ENCODE measurements at regions not wholly inside any gene's neighbourhood (a gene's known extent, or its start where the extent isn't known, plus 50 kb on each side); places are given as distances from the start of the nearest gene placed in this dataset.

DNA sequence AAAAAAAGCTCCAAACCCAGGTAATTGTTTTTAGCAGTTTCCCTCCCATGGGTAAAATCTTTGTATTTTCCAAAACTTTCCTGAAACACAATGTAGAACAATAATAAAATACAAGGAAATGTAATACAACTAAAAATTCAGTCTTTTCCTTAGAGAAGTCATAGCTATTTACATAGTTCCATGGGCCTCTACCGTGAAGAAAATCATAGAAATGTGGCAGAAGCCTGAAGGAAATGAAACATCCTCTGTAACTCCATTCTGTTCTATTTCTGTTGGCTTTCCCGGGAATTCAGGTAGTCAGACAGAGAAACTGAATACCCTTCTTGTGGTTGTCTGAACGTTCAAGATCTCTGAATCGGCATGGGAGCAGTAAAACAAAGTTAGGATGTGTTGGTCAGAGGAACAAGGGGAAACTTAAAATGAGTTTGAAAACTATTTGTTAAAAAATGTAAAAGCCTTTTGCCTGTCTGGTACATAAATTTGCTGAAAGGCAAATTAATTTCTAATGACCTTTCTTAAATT lies 202.4 kb upstream of the ZNF608 start:
- DNase-seq, result no peak
- Mint-ChIP-seq H3K9me3 (no peaks in the 10 kb centered on the region), H3K27me3 (ENCODE audit: low read depth in 3 of 3) (no peaks in the 10 kb centered on the region), H3K36me3 (peaks cover 0 to 5% (median 0%) of the 10 kb centered on the region in 3 donors), H3K4me3 (no peak overlapping the region), H3K4me1 (peaks cover 14 to 24% of the 10 kb centered on the region in 2 donors), H3K27ac (no peak overlapping the region)

DNA sequence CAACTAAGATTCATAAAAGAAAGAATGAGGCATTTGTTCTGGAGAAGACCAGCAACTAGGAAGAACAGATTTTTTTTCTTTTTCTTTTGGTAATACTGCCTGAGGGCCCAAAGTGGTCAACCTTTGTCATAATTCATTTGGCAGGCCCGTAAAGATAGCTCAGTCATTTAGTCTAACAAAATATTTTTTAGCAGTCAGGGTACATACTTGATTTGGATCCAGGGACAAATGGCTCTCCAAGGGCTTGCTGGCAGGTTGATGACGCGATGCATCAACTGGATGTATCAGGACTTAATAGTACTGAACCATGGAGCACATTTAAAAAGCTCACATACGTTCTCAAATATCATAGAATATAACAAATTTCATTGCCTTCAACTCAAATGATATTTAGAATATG lies 203.4 kb upstream of the ZNF608 start:
- Mint-ChIP-seq H3K4me3 (no peak overlapping the region), H3K9me3 (no peaks in the 10 kb centered on the region), H3K27ac (no peak overlapping the region), H3K4me1 (peaks cover 14 to 24% of the 10 kb centered on the region in 2 donors), H3K27me3 (ENCODE audit: low read depth in 3 of 3) (no peaks in the 10 kb centered on the region), H3K36me3 (peaks cover 0 to 5% (median 0%) of the 10 kb centered on the region in 3 donors)
- DNase-seq, result no peak

GRCh38 chr5:124951105-124951504 lies 204.7 kb upstream of the ZNF608 start:
- no peak for DNase-seq
- Mint-ChIP-seq H3K27ac (peak overlapping the region in 3 of 6 donors; percentile 34 to 82 (median 75)), H3K9me3 (no peaks in the 10 kb centered on the region), H3K4me1 (peaks cover 14 to 24% of the 10 kb centered on the region in 2 donors), H3K36me3 (peaks cover 0 to 9% (median 0%) of the 10 kb centered on the region in 3 donors), H3K27me3 (ENCODE audit: low read depth in 3 of 3) (no peaks in the 10 kb centered on the region), H3K4me3 (peak overlapping the region in 1 of 5 donors; percentile 25)

DNA sequence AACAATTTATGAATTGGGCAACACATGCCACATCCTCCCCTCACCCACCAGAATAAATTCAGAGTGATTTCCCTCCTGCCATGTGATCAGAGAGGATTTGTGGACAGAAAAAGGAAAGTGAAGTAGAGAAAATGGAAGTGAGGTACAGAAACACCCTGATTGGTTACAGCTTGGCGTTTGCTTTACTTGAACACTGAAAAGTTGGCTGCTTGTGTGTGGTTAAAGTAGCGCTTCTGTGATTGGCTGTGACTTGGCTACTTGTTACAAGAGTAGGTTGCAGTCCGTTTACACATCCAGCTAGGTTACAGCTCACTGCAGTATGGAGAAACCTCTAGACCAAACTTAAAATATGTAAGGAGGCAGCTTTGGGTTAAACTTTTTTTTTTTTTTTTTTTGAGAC lies 205.2 kb upstream of the ZNF608 start:
- Mint-ChIP-seq H3K27ac (peak overlapping the region; percentile 33 to 83 (median 74)), H3K4me1 (peaks cover 14 to 24% of the 10 kb centered on the region in 2 donors), H3K4me3 (peak overlapping the region; percentile 14 to 68 (median 58)), H3K9me3 (no peaks in the 10 kb centered on the region), H3K36me3 (peaks cover 0 to 9% (median 0%) of the 10 kb centered on the region in 3 donors), H3K27me3 (ENCODE audit: low read depth in 3 of 3) (no peaks in the 10 kb centered on the region)
- peak; percentile 13 to 41 (median 32) for DNase-seq

DNA sequence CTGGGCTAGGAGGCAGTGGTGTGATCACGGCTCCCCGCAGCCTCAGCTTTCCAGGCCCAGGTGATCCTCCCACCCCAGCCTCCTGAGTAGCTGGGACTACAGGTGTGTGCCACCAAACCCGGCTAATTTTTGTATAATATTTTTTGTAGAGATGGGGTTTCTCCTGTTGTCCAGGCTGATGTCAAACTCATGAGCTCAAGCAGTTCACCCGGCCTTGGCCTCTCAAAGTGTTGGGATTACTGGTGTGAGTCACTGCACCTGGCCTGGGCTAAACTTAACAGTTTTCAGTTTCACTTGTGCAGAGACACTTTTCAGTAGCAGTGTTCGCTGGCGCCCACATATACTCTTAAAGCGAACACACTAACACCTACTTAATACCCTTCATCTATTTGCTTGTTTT lies 205.6 kb upstream of the ZNF608 start:
- Mint-ChIP-seq H3K4me1 (peaks cover 14 to 26% of the 10 kb centered on the region in 2 donors), H3K9me3 (no peaks in the 10 kb centered on the region), H3K4me3 (peak overlapping the region in 4 of 5 donors; percentile 6 to 68 (median 38)), H3K36me3 (peaks cover 0 to 9% (median 0%) of the 10 kb centered on the region in 3 donors), H3K27me3 (ENCODE audit: low read depth in 3 of 3) (no peaks in the 10 kb centered on the region), H3K27ac (peak overlapping the region in 3 of 6 donors; percentile 27 to 75 (median 46))
- peak; percentile 22 to 34 (median 27) for DNase-seq

DNA sequence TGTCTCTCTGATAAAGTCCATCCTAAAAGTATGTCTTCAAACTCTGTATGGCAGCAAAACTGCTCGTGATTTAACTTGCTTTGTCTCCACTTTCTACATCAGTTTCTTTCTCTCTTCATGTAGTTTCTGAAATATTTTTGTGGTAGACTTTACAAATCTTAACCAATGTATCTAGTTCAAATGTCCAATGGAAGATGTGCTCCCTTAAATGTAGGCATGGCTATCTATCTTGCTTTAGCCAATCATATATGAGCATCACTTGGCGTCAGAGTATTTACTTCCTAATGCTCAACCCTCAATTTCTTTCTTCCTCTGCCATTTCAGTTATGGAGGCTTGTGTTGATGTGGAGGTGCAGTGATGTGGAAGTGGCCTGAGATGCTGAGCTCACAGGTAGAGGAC lies 206.1 kb upstream of the ZNF608 start:
- Mint-ChIP-seq H3K27me3 (ENCODE audit: low read depth in 3 of 3) (no peaks in the 10 kb centered on the region), H3K9me3 (no peaks in the 10 kb centered on the region), H3K36me3 (peaks cover 0 to 5% (median 0%) of the 10 kb centered on the region in 3 donors), H3K4me1 (peaks cover 14 to 31% of the 10 kb centered on the region in 2 donors), H3K27ac (peak overlapping the region in 5 of 6 donors; percentile 29 to 75 (median 69)), H3K4me3 (peak overlapping the region in 2 of 5 donors; percentile 38 to 47)
- no peak for DNase-seq

- H3K4me3 Mint-ChIP-seq, result no peak overlapping the region
- no peaks in the 10 kb centered on the region for H3K9me3 Mint-ChIP-seq
- peaks cover 14 to 31% of the 10 kb centered on the region in 2 donors for H3K4me1 Mint-ChIP-seq
- no peak overlapping the region for H3K27ac Mint-ChIP-seq
- DNase-seq, result no peak
- H3K36me3 Mint-ChIP-seq, result peaks cover 0 to 4% (median 0%) of the 10 kb centered on the region in 3 donors
- H3K27me3 Mint-ChIP-seq (ENCODE audit: low read depth in 3 of 3), result peaks cover 0 to 2% (median 0%) of the 10 kb centered on the region in 3 donors
These were observed 208.3 kb upstream of the ZNF608 start for GRCh38 chr5:124954784-124955183.

- no peak for DNase-seq
- H3K9me3 Mint-ChIP-seq, result no peaks in the 10 kb centered on the region
- peaks cover 0 to 8% (median 0%) of the 10 kb centered on the region in 3 donors for H3K36me3 Mint-ChIP-seq
- H3K4me1 Mint-ChIP-seq, result peaks cover 7 to 34% of the 10 kb centered on the region in 2 donors
- H3K27ac Mint-ChIP-seq, result no peak overlapping the region
- H3K27me3 Mint-ChIP-seq (ENCODE audit: low read depth in 3 of 3), result peaks cover 0 to 2% (median 0%) of the 10 kb centered on the region in 3 donors
- no peak overlapping the region for H3K4me3 Mint-ChIP-seq
These were observed 210.1 kb upstream of the ZNF608 start for GRCh38 chr5:124956471-124957029.

DNA sequence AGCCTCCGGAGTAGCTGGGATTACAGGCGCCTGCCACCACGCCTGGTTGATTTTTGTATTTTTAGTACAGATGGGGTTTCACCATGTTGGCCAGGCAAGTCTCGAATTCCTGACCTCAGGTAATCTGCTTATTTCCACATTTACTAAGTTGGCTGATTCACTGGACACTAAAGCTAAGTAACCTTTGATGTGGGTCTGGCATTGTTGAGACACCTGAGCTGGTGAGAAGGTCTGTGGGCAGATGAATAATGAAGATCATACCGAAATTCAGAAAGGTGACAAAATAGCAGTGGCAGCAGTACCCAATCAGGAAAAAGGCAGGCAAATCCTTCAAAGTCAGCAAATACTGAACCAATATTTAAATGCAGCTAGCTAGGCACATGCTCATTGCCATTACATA lies 210.6 kb upstream of the ZNF608 start:
- Mint-ChIP-seq H3K27ac (no peak overlapping the region), H3K27me3 (ENCODE audit: low read depth in 3 of 3) (peaks cover 0 to 2% (median 0%) of the 10 kb centered on the region in 3 donors), H3K4me1 (peaks cover 4 to 31% of the 10 kb centered on the region in 2 donors), H3K36me3 (peaks cover 0 to 8% (median 0%) of the 10 kb centered on the region in 3 donors), H3K4me3 (no peak overlapping the region), H3K9me3 (no peaks in the 10 kb centered on the region)
- no peak for DNase-seq

DNA sequence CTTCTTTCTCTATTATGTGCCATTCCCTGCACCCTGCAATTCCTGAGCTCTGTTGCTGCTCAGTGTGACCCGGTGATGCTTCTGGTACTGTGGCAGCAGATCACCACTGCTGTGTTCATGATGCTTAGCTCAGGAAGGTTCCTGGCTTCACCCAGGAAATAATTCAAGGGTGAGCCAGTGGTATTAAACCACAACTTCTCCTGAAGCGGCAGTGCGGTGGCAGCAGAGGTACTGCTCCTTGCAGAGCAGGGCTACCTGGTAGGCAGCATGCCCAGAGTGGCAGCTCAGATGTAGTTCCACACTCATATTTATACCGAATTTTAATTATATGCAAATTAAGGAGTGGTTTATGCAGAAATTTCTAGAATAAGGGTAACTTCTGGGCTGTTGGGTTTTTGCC lies 213.8 kb upstream of the ZNF608 start:
- Mint-ChIP-seq H3K27ac (no peak overlapping the region), H3K4me1 (peaks cover 11 to 34% of the 10 kb centered on the region in 2 donors), H3K4me3 (no peak overlapping the region), H3K9me3 (no peaks in the 10 kb centered on the region), H3K27me3 (ENCODE audit: low read depth in 3 of 3) (peaks cover 0 to 3% (median 2%) of the 10 kb centered on the region in 3 donors), H3K36me3 (peaks cover 0 to 8% (median 0%) of the 10 kb centered on the region in 3 donors)
- no peak for DNase-seq

GRCh38 chr5:124961521-124961920 lies 215.1 kb upstream of the ZNF608 start:
- no peaks in the 10 kb centered on the region for H3K9me3 Mint-ChIP-seq
- DNase-seq, result no peak
- H3K27ac Mint-ChIP-seq, result no peak overlapping the region
- H3K4me3 Mint-ChIP-seq, result no peak overlapping the region
- peaks cover 11 to 34% of the 10 kb centered on the region in 2 donors for H3K4me1 Mint-ChIP-seq
- peaks cover 0 to 3% (median 2%) of the 10 kb centered on the region in 3 donors for H3K27me3 Mint-ChIP-seq (ENCODE audit: low read depth in 3 of 3)
- peaks cover 0 to 4% (median 0%) of the 10 kb centered on the region in 3 donors for H3K36me3 Mint-ChIP-seq

GRCh38 chr5:124962111-124962510 lies 215.7 kb upstream of the ZNF608 start:
- Mint-ChIP-seq H3K27ac (peak overlapping the region in 1 of 6 donors; percentile 41), H3K9me3 (no peaks in the 10 kb centered on the region), H3K27me3 (ENCODE audit: low read depth in 3 of 3) (peaks cover 0 to 3% (median 2%) of the 10 kb centered on the region in 3 donors), H3K4me3 (no peak overlapping the region), H3K4me1 (peaks cover 11 to 31% of the 10 kb centered on the region in 2 donors), H3K36me3 (peaks cover 0 to 4% (median 0%) of the 10 kb centered on the region in 3 donors)
- DNase-seq, result no peak

GRCh38 chr5:124962735-124963134 lies 216.3 kb upstream of the ZNF608 start:
- Mint-ChIP-seq H3K36me3 (peaks cover 0 to 4% (median 0%) of the 10 kb centered on the region in 3 donors), H3K27ac (peak overlapping the region in 1 of 6 donors; percentile 41), H3K4me1 (peaks cover 11 to 26% of the 10 kb centered on the region in 2 donors), H3K27me3 (ENCODE audit: low read depth in 3 of 3) (peaks cover 0 to 3% (median 2%) of the 10 kb centered on the region in 3 donors), H3K9me3 (no peaks in the 10 kb centered on the region), H3K4me3 (no peak overlapping the region)
- no peak for DNase-seq

DNA sequence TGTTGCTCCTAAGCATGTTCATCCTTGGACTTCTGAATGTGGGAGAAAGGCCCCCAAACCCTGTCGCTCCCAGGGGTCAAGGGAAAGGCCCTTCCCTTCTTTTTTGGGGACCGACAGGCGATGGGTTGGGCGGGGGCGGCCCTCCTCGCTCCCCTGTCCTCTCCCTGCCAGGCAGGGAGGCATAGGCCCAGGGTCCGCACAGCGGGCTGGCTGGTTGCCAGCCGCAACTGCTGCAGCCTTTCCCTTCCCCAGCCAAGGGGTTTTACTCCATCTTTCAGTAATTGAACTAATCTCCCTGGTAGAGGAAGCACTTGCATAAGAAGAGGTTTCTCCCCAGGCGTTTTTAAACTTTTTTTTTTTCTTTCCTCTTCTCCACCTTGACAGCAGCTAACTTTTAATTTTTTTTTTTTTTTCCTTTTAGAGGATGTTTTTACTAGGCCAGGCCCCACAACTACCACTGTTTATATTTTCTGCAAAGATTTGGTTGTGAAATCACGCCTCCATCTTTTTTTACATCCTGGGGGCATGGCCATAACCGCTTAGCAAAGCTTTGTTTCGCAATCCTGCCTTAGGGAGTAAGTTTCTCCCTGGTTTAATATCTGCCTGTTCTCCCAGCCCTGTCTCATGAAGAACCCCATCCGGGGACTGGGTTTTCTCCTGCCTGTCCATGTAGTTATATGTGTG lies 216.9 kb upstream of the ZNF608 start:
- Mint-ChIP-seq H3K4me3 (peak overlapping the region in 3 of 5 donors; percentile 0 to 5 (median 2)), H3K27me3 (ENCODE audit: low read depth in 3 of 3) (peaks cover 0 to 3% (median 0%) of the 10 kb centered on the region in 3 donors), H3K36me3 (peaks cover 0 to 4% (median 0%) of the 10 kb centered on the region in 3 donors), H3K4me1 (peaks cover 11 to 26% of the 10 kb centered on the region in 2 donors), H3K27ac (peak overlapping the region in 3 of 6 donors; percentile 42 to 71 (median 64)), H3K9me3 (no peaks in the 10 kb centered on the region)
- DNase-seq, result peak; percentile 12 to 16 (median 15)
